ENCODE measurements at regions not wholly inside any gene's neighbourhood (a gene's known extent, or its start where the extent isn't known, plus 50 kb on each side); places are given as distances from the start of the nearest gene placed in this dataset.
"Not testable (repeated sequence)": the region's sequence is repeated elsewhere in the genome, so short reads cannot be mapped to it uniquely, and the experiment has no call there.

DNA sequence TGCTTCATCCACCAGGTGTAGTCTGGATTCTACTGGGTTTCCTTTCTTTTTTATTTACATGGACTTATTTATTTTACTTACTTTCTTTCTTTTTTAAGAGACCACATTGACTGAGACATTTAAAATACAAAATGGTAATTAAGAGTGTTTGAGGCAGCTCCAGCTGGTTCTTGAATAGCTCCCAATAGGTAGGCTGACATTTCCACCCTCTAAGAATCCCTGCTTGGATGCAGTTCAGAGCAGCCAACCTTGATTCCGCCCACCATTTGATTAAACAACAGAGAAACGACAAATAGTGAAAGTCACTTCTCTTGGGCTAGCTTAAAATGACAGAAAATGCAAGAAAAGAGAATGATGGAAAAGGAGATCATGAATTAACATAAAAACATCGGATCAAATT lies 270.5 kb downstream of the TUSC7 start:
- FAIRE-seq: no peak
- no peak for DNase-seq (ENCODE audit: insufficient read length, low spot score)

DNA sequence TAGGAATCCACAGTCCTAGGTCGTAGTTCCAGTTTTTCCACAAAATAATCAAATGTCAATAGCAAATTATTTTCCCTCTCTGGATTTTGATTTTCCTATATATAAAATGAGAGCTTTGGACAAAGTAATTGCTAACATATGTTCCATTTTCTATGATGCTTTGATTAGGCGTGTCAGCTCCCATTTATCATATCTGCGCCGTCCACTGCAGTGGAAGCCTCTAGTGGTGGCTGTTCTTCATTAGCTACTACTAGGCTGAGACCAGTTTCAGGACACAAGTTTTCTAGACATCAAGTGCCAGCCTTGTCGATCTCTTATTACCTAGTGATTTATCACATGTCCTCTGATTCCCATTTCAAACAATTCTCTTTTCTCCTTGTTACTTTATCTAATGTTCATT lies 271.5 kb downstream of the TUSC7 start:
- DNase-seq (ENCODE audit: insufficient read length, low spot score): no peak
- FAIRE-seq: no peak

DNA sequence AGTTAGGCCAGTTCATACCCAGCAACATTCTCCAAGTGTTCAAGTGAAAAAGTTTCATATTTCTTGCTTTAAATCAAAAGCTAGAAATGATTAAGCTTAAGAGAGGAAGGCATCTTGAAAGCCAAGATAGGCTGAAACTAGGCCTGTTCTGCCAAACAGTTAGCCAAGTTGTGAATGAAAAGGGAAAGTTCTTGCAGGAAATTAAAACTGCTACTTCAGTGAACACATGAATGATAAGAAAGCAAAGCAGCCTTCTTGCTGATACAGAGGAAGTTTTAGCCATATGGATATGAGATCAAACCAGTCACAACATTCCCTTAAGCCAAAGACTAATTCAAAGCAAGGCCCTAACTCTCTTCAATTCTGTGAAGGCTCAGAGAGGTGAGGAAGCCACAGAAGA lies 274.7 kb downstream of the TUSC7 start:
- DNase-seq (ENCODE audit: insufficient read length, low spot score) (no peak), FAIRE-seq (no peak)

DNA sequence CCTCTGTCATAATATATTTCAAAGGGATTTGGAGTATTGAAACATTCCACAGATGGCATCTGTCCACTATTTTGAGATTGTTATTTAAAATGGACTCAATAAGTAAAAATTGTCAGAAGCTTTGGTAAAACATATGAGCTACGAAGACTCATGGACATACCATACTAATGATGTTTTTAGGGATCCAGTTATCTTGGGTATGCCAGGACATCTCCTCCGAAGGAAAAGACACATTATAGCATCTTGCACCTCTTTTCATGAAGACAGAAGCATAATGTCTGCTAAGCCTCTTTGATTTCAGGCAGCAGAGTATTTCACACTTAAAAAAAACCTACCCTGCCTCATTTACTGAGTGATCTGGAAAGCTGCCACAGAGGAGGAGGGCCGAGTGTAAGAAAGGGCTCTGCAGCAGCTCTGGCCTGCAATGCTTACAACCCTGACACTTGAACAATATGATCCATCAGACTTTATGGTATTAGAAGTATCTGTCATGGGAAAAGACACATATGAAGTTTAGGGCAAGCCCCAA lies 284.8 kb downstream of the TUSC7 start:
- no peak for DNase-seq (ENCODE audit: insufficient read length, low spot score)
- FAIRE-seq: no peak

DNA sequence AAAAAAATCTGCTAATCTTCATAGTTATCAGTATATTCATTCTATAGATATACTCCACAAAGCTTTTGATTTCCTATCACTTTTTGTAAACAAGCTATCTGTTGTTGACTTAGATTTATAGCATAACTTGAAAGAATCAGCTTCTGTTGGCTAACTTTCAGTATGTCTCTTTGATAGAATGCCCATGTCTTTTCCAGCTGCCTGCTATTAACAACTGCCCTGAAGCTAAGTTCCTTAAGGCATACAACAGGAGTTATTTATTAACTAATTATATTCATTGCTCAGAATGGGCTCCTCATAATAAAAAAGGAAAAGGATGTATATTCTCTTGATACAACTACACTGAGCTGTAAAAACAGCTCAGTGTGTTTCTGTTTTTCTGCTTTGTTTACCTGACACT lies 293.9 kb downstream of the TUSC7 start:
- no peak for FAIRE-seq

DNA sequence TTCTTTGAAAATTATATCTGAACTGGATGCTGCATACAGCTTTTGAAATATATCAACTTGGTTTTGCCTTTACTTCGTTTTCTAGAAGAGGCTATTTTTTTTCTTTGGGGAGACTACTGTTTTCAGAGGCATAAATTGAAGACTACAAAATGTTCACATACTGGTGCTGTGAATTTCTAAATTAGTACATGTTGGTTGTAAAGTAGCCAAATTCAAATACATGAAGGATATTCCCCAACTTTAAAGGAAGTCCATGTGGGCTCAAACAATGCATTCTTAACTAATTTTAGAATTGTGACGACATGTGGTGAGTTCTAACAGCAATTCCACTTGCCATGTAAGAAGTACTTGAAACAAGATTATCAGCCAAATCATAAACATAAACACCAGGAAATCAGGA lies 295.7 kb downstream of the TUSC7 start:
- FAIRE-seq (no peak), DNase-seq (ENCODE audit: insufficient read length, low spot score) (no peak)

More for the DNA sequence above, 293.9 kb downstream of the TUSC7 start:
- no peak for DNase-seq (ENCODE audit: insufficient read length, low spot score)

DNA sequence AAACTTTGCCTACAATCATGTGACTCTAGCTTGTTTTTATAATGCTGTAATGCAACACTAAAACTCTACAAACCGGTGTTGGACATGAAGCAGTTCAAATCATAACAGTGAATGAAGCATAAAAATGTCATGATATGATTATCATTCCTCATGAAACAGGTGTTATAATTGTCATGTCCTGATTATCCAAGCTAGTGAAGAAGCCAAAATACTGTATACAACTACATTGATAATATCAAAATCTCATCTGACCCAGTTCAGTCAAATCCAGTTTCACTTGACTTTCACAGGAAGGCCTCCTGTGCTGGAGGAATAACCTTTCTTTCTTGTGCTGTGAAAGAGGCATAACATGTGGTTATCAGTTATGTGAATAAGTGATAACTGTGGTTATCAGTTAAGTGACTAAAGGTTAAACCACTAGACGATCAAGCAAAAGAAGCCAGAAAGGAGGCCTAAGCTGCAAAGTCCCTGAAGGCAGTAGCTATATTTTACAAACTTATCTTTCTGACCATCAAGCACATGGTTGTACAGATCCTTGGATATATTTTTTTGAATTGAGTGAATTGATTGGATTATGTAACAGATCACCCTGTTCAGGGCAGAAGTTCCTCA lies 296.4 kb downstream of the TUSC7 start:
- FAIRE-seq (no peak), DNase-seq (ENCODE audit: insufficient read length, low spot score) (no peak)

DNA sequence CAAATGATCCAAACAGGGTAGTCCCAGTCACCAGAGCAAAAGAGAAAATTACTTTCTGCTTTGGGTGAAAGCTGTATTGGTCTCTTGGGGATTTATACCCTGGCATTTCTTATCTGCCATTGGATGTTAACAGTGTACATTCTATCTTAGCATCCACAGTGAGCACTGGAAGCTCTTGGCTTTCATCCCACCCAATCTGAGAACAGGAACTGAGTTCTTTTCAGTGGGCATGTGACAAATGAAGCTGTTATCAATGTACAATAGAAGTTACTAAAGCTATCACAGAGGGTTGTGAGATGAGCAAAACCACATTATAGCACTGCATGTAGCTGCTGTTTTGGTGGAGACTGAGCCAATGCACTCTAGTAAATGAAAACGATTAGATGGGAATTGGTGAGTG lies 300.7 kb downstream of the TUSC7 start:
- FAIRE-seq (no peak), DNase-seq (ENCODE audit: insufficient read length, low spot score) (no peak)

DNA sequence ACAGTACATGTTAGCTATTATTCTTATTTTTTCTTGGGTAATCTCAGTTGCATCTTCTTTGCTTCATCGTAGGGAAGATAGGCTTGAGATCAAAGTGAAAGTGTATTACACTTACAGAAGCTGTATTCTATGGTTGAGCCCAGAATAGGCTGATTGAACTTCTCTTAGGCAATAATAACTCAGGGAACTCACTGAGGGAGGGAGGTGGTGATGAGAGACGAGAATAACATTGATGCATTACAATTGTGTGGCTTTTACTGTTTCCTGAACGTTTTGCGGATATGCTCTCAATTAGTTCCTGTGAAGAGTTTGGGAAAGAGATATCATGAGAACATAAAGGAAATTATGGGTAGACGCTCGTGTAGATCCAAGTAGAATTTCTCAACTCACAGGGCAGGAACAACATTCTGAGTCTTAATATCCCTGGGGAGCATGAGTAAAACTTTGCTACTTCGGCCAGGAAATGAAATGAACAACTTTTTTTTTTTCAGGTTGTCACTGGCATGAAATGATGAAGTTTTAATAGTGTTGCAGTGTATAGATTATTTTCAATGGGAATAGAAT lies 302.2 kb downstream of the TUSC7 start:
- FAIRE-seq (no peak), DNase-seq (ENCODE audit: insufficient read length, low spot score) (no peak)

DNA sequence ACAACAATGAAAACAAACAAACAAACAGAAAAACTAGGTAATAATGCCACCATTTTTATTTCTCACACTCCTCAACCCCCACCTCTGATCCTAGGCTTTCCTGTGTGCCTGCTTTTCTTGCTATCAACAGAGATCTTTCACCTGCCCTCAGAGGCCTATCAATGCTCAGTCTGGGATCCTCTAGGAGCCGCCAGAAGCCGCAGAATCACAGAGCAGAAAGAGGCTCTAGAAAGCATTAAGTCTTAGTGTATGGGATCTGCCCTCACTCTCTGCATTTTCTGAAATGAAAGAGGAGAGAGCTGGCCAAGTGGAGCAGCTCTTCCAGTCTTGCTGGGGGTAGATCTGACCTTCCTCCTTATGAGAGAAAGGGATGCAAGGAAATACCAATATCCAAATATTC lies 306.8 kb downstream of the TUSC7 start:
- no peak for FAIRE-seq
- DNase-seq (ENCODE audit: insufficient read length, low spot score): no peak

DNA sequence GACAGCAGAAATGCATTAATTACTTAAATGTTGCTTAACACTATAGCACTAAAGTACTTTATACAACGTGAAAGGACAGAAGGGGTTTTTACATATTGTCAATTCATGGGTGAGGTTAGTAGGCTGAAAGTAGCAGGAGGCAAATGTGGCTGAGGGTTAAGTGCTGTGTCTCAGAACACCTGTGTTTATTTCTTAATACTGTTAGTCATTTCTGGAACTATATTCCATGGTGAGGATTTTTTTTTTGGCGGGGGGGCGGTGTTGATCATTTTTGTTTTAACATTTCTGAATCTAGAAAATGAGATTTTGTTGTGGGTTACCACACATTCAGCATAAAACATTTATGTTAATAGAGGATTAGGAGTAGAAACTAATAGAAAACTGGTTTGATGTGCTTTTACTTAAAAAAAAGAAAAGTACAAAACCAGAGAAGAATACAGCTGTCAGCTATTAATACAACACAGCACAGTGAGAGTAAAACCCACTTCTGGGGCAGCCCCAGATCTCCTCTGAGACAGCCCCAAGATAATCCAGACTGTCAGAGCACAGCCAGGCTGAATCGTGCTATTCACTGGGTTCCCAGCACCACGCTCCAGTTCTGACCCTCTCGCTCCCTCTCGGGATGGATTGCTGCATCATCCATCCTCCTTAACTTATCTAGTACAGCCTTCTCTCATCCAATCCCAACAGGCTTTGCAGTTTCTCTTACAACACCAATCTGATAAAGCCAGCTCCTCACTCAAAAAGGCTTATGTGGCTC lies 307.7 kb downstream of the TUSC7 start:
- DNase-seq (ENCODE audit: insufficient read length, low spot score): no peak
- FAIRE-seq: no peak

DNA sequence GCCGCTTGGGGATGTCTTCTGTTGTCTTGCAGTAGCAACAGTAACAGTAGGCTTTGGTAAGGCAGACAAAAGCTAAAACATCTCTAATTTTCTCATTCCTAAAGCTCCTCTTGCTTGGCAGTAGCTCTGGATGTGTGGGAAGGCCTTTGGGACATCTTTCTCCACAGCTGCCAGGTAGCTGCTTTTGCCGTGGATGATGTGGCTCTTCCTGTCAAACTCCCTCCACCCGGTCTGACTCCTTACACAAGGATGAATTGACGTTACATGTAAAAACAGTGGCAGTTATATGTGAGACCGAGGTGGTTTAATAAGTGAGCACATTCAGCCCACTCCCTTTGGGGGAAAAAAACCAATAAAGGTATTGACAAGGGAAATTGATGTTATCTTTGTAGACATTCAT lies 309.1 kb downstream of the TUSC7 start:
- DNase-seq (ENCODE audit: insufficient read length, low spot score) (no peak), FAIRE-seq (no peak)

DNA sequence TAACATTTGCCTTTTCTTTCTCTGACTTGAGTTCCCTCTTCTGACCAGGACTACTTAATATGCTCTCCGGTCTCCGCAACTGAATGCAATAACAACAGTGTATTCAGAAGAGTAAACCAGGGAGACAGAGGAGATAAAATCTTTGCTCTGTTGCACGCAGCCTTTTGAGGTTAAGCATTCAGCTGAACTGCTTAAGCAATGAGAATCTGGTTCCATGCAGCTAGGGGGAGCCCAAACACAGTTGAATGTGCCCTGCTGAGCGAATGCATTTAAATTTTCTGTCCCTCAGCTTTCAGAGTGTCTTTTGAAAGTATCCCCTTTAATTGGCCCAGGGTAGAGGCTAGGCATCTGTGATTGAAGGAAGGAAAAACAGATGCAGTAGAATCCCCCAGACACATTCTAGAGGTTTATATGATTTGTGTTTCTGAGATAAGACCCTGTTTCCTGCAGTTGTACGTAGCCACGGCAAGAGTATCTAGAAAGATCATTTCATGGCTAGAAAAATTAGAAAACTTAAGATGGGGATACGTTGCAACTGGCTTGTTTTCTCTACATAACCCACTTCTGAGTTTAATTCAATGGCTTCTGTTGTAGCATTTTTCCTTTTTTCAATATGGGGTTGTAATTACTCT lies 309.6 kb downstream of the TUSC7 start:
- FAIRE-seq (peak; percentile 83), DNase-seq (ENCODE audit: insufficient read length, low spot score) (peak; percentile 12)

DNA sequence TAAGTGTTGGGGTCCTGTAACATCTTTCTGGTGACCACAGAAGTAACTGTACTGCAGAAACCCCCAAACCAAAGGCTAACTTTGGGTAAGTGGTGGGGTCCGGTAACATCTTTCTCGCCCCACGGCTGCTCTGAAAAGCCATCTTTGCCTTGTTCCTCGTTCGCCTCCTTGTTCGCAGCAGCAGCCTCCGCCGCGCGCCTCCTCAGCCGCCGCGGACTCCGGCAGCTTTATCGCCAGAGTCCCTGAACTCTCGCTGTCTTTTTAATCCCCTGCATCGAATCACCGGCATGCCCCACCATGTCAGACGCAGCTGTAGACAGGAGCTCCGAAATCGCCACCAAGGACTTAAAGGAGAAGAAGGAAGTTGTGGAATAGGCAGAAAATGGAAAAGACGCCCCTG lies 316.8 kb downstream of the TUSC7 start:
- DNase-seq (ENCODE audit: insufficient read length, low spot score) (no peak), FAIRE-seq (no peak)

DNA sequence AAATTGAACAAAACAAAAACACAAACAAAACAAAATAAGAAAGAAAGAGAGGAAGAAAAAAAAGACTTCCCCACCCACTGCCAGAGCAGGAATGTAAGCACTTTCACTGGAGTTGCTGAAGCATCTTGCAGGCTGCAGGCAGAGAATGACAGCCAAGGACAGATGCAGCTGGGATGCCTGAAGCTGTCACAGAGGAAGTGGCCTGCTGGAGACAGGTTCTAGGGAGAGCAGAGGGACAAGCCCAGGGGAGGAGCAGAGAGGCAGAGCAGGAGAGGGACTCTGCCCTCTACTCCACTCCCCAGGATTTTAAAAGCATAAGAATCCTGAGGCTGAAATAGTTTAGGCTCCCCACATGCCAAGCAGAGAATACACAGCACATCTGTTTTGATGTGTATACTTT lies 326.2 kb downstream of the TUSC7 start:
- no peak for DNase-seq (ENCODE audit: insufficient read length, low spot score)
- no peak for FAIRE-seq

DNA sequence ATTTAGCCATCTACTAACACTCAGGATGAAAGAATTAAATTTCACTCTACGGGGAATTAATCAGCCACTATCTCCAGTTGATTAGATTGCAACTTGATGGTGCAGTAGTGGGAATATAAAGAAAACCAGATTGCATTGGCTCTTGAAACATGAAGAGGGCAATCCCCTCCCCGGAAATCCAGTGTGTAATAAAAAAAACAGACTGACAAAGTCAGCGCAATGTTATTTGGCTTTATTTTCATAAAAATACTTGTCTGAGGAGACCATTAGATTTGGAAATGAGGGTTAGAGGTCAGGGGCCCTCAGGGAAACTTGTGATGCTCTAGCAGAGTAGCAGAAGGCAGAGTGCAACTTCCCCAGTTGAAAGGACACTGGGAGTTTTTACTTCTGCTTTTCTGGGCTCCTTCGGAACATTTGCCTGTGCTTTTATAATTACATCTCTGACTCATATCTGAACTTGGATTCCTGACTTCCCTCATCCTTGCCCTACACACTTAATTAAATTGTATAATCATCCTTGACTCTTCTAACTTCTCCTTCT lies 326.8 kb downstream of the TUSC7 start:
- FAIRE-seq: no peak

DNA sequence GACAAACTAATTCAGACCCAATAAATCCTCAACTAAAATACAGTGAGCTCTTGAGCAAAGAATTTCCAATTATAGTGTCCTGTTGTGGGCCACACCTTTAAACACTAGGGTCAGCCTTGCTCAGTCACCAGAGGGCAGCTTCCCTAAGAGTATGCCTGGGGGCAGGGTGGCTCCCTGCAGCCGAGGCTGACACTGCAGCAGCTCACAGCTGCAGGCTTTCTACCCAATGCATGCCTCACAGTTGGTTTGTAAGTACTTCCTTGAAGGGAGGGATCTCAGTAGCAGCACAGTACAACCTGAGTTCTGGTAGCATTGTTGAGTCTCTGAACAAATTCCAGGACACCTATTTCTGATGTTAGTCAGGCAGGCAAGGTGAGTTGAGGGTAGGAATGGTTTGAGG lies 335.6 kb downstream of the TUSC7 start:
- DNase-seq (ENCODE audit: insufficient read length, low spot score) (no peak), FAIRE-seq (no peak)

More for the DNA sequence above, 326.8 kb downstream of the TUSC7 start:
- no peak for DNase-seq (ENCODE audit: insufficient read length, low spot score)

DNA sequence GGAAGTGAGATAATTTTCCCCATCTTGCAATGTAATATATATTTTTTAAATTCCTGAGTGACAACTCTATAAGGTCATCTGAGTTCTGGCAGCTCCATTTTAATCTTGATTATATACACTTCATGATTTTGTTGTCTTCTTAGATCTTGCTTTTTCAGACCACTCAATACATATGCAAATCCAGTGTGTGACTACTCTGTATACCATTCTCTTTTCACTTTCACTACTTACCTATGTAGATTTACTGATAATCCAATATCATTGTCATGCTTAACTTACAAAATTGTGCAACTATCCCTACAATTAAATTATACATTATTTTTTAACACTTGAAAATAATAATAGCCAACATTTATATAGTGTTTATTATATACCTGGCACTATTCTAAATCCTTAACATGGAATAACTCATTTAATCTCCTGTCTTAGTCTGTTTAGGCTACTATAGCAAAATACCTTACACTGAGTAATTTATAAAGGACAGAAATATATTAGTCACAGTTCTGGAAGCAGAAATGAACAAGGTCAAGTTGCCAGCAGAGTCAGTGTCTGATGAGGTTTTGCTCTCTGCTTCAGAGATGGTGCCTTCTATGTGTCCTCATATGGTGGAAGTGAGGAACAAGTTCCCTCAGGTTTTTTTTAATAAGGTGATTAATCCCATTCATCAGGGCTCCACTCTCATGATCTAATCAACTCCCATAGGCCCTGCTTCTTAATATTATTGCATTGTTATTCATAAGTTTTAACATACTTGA lies 338.5 kb downstream of the TUSC7 start:
- no peak for FAIRE-seq
- DNase-seq (ENCODE audit: insufficient read length, low spot score): no peak

DNA sequence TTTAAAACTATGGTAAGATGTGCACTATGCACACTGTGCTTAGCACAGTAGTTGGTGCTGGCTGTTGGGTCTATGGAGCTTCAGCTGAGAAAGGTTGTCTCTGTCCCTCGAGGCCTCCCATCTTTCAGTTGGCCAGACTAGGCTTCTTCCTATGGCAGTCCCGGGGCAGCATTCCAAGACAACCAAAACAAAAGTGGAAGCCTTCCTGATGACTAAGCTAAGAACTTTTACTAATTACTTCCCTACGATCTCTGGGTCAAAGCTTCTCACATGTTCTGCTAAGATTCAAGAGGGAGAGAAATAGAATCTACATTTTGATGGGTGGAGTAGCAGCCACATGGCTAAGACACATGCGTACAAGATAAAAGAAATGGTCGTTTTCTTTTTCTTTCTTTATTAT lies 342.8 kb downstream of the TUSC7 start:
- FAIRE-seq (no peak), DNase-seq (ENCODE audit: insufficient read length, low spot score) (no peak)

DNA sequence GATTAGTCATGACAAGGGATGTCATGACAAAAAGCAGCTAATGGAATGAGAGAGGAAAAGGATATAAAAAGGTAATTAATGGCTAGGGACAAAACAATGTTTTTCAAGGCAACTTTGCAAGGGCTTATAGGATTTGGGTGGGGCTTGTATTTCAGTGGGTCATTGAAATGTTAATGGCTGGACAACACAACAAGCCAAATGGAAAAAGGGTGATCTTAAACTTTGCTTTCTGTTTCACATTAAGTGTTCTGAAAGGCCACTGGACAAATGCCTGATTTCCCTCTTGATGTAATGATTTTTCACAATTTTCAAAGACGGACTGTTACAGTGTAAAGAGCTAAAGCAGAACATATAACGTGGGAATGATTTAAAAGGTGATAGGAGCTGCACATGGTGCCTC lies 345.0 kb downstream of the TUSC7 start:
- FAIRE-seq (no peak), DNase-seq (ENCODE audit: insufficient read length, low spot score) (no peak)

DNA sequence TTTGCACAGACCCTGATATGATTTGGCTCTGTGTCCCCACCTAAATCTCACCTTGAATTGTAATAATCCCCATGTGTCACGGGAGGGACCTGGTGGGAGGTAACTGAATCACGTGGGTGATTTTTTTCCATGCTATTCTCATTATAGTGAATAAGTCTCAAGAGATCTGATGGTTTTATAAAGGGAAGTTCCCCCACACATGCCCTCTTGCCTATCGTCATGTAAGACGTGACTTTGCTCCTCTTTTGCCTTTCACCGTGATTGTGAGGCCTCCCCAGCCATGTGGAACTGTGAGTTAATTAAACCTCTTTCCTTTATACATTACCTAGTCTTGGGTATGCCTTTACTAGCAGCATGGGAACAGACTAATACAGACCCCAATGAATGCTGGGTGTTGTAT lies 347.4 kb downstream of the TUSC7 start:
- not testable (repeated sequence) for FAIRE-seq; DNase-seq (ENCODE audit: insufficient read length, low spot score)
